Gastroesophageal sphincter (tissue), 4 donors: ENCODE measurements at regions not wholly inside any gene's neighbourhood (a gene's known extent, or its start where the extent isn't known, plus 50 kb on each side); places are given as distances from the start of the nearest gene placed in this dataset.

Source experiments
- ATAC-seq: fragments of 150-250 bp; one replicate; pipeline ENCODE4 v1.9.1; 2016; ENCODE audit warnings: mild to moderate bottlenecking, moderate library complexity
- H3K27ac ChIP-seq, 4 donors: fragments of 200-600 bp; sonication (generic) in 3 of 4; 1 replicate in 3 of 4; 2 replicates in 1 of 4; pipeline ENCODE4 v1.5.1; 2016 to 2019
- H3K27me3 ChIP-seq: fragments of 200-600 bp; sonication (generic); one replicate; pipeline ENCODE4 v1.5.1; 2019
- H3K36me3 ChIP-seq, 2 donors: fragments of 200-600 bp; sonication (generic); one replicate each; pipeline ENCODE4 v1.5.1; 2019; ENCODE audit warnings: control low read depth in 1 of 2
- H3K4me1 ChIP-seq, 3 donors: fragments of 200-600 bp; sonication (generic); 1 replicate in 2 of 3; 2 replicates in 1 of 3; pipeline ENCODE4 v1.5.1; 2016 to 2019; ENCODE audit warnings: control low read depth in 2 of 3
- H3K4me3 ChIP-seq, 2 donors: fragments of 200-600 bp; sonication (generic); one replicate each; pipeline ENCODE4 v1.5.1; 2019; ENCODE audit warnings: mild to moderate bottlenecking in 1 of 2, moderate library complexity in 1 of 2
- H3K9me3 ChIP-seq, 3 donors: fragments of 200-600 bp; sonication (generic); one replicate each; pipeline ENCODE4 v1.5.1; 2017 to 2019; ENCODE audit warnings: control low read depth in 2 of 3
- EP300 ChIP-seq: sonication (generic); formaldehyde crosslinking; IDR thresholded peaks from one replicate; pipeline ENCODE4 v1.6.1; 2017; ENCODE audit warnings: antibody characterized with exemption, mild to moderate bottlenecking
- POLR2A ChIP-seq, 2 donors: fragments of 450-650 bp; IDR thresholded peaks; one replicate each; pipeline ENCODE4 v1.6.1; 2017; ENCODE audit warnings: antibody characterized with exemption in 2 of 2, mild to moderate bottlenecking in 2 of 2, moderate library complexity in 1 of 2
- POLR2AphosphoS5 ChIP-seq: sonication (generic); formaldehyde crosslinking; IDR thresholded peaks from one replicate; pipeline ENCODE4 v1.6.1; 2017; ENCODE audit warnings: antibody characterized with exemption
- WGBS, 2 donors: methylation state at CpG; one replicate each; pipeline ENCODE4 v1.1.5; 2018; ENCODE audit warnings: low coverage in 1 of 2; 5-methylcytosine and 5-hydroxymethylcytosine counted together
- TF ChIP-seq, protein P1 (sequence below), 4 experiments: fragments of 200-600 bp in 2 of 4; fragments of 450-650 bp in 2 of 4; sonication (generic) in 1 of 4; IDR thresholded peaks; one replicate each; pipeline ENCODE4 v1.5.1; 2017 to 2019; ENCODE audit warnings: antibody characterized with exemption in 4 of 4, mild to moderate bottlenecking in 2 of 4, moderate library complexity in 2 of 4

DNA sequence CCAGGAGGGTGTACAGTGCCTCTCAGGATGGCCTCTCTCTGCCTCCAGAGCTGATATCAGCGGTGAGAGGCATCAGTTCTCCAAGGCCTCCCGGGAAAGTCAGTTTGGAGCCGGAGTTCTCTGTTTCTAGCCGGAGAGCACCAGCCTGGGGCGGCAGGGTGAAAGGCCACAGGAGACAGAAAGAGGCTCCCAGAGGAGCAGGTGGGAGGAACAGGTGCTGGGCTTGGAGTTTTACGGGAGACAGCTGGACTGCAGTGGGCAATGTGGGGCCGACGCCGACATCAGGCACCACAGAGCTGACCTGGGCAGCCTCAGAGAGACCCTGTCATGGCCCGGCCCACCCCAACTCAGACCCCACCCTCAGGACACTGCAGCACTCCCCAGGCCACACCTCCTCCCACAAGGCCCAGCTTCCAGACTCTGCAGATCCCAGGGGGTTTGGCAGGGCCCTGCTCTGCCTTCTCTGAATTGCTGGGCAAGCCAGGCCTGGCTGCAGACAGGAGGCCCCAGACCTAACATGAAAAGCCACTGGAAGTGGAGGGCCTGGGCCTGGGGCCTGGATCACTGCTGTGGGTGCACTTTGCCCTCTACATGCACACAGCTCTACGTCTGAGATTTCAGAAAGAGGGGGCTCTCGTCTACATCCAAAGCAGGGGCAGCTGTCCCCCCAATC lies 885.6 kb downstream of the BRD1 start:
- WGBS, 2 donors, result 70% methylated on average over 2 of the region's 12 CpGs; no CpG with 5 or more reads in 1 of the 2 donors
- TF ChIP-seq, protein P1, sequence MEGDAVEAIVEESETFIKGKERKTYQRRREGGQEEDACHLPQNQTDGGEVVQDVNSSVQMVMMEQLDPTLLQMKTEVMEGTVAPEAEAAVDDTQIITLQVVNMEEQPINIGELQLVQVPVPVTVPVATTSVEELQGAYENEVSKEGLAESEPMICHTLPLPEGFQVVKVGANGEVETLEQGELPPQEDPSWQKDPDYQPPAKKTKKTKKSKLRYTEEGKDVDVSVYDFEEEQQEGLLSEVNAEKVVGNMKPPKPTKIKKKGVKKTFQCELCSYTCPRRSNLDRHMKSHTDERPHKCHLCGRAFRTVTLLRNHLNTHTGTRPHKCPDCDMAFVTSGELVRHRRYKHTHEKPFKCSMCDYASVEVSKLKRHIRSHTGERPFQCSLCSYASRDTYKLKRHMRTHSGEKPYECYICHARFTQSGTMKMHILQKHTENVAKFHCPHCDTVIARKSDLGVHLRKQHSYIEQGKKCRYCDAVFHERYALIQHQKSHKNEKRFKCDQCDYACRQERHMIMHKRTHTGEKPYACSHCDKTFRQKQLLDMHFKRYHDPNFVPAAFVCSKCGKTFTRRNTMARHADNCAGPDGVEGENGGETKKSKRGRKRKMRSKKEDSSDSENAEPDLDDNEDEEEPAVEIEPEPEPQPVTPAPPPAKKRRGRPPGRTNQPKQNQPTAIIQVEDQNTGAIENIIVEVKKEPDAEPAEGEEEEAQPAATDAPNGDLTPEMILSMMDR (IDR thresholded peaks at IDR 0.05), result no peak
- TF ChIP-seq POLR2A (IDR thresholded peaks at IDR 0.05) (no peak), POLR2AphosphoS5 (no peak), EP300 (no peak)
- no peak for ATAC-seq
- no peak overlapping the region for H3K4me3 ChIP-seq
- H3K36me3 ChIP-seq, result no peaks in the 10 kb centered on the region
- no peak overlapping the region for H3K27ac ChIP-seq
- no peaks in the 10 kb centered on the region for H3K4me1 ChIP-seq
- H3K9me3 ChIP-seq, result peaks cover 0 to 10% (median 0%) of the 10 kb centered on the region in 3 donors
- H3K27me3 ChIP-seq, result peaks cover 41% of the 10 kb centered on the region

DNA sequence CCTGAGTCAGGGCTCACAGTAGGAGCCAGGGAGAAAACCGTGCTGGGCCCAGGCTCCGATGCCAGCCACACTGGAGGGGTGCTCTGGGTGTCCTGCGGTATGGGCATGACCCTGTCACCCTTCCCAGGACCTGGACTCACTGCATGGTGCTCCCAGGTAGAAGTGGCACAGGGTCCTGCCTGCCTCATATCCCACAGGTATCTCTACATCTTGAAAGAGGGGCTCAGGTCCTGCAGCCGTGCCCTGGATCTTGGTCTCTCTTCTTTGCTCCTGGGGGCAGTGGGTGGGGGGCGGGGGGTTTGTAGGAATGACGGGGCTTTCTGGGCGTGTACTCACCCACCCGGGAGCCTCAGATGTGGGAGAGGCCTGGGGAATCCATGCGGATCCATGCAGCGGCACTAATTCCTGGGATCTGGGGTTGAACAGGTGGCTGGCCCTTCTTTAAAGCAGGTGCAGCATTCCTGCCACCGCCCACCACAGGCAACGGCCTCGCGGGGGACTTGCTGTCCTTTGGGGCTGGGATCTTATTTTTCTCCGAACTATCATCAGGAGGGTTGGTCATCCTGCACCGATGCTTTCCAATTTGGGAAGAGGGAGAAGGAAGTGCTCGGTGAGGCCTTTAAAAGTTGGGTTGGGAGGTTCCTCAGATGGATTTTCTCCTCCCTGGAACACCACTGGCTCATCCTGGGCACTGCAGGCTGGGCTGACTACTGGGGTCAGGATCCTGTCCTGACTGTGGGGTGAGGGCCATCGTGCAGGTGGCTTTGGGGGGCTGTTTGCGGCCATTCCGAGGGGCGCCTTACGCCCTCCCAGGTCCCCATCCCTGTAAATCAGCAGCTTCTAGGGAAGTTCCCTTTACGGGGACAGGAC lies 886.4 kb downstream of the BRD1 start:
- Histone ChIP-seq H3K4me3 (no peak overlapping the region), H3K4me1 (no peaks in the 10 kb centered on the region), H3K27me3 (peaks cover 44% of the 10 kb centered on the region), H3K9me3 (peaks cover 0 to 18% (median 0%) of the 10 kb centered on the region in 3 donors), H3K36me3 (no peaks in the 10 kb centered on the region), H3K27ac (no peak overlapping the region)
- ATAC-seq, result no peak
- no peak for TF ChIP-seq POLR2A (IDR thresholded peaks at IDR 0.05)
- no peak for TF ChIP-seq EP300
- TF ChIP-seq, protein P1 (IDR thresholded peaks at IDR 0.05), result no peak
- no peak for TF ChIP-seq POLR2AphosphoS5
- WGBS, 2 donors, result no CpG with 5 or more reads among the region's 23 CpGs

GRCh38 chr22:48940266-48941032 lies 887.2 kb downstream of the BRD1 start:
- ATAC-seq, result no peak
- no peak overlapping the region for H3K27ac ChIP-seq
- H3K27me3 ChIP-seq, result peaks cover 40% of the 10 kb centered on the region
- H3K9me3 ChIP-seq, result peaks cover 0 to 22% (median 0%) of the 10 kb centered on the region in 3 donors
- H3K4me1 ChIP-seq, result no peaks in the 10 kb centered on the region
- no peak overlapping the region for H3K4me3 ChIP-seq
- no peak for TF ChIP-seq POLR2A (IDR thresholded peaks at IDR 0.05)
- TF ChIP-seq EP300, result no peak
- no peak for TF ChIP-seq POLR2AphosphoS5
- H3K36me3 ChIP-seq, result no peaks in the 10 kb centered on the region
- WGBS, 2 donors, result 71 to 73% methylated on average over 3 to 8 of the region's 20 CpGs

DNA sequence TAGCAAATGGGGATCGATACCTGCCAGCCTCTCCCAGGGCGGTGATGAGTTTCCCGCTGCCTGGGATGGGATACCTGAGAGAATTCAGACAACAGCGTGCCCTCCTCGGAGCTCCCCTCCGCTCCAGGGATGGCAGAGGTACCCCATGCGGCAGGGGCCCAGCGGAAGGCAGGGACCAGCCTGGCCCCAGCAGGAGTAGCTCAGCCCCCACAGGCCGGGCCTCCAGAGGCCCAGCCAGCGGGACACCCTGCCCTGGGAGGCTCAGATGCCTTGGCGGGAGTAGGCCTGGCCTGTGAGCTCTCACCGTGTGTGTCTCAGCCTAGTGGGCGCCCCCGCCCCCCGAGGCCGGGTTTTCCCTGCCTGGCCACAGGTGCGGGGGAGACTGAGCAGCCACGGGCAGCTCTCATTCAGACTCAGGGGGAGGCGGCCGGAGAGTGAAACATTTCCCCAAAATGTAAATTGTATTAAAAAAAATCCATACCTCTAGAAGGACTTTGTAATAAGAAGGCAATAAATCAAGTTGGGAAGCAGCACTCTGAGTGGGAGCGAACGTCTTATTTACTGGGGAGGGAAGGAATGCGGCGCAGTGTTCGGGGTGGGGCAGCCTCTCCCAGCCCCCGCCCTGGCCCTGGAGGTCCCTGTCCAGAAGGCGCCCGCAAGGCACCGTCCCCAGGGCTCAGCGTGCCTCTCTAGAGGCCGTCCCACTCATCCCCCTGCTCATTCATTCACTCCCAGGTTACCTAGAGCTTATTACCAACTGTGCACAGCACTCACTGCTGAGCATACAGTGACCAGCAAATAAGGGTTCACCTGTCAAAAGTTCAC lies 888.0 kb downstream of the BRD1 start:
- Histone ChIP-seq H3K36me3 (no peaks in the 10 kb centered on the region), H3K4me1 (no peaks in the 10 kb centered on the region), H3K27ac (no peak overlapping the region), H3K9me3 (peaks cover 0 to 20% (median 0%) of the 10 kb centered on the region in 3 donors), H3K4me3 (no peak overlapping the region), H3K27me3 (peaks cover 32% of the 10 kb centered on the region)
- ATAC-seq, result no peak
- 60 to 68% methylated on average over 1 to 8 of the region's 31 CpGs for WGBS, 2 donors
- TF ChIP-seq POLR2AphosphoS5 (no peak), EP300 (no peak), POLR2A (IDR thresholded peaks at IDR 0.05) (no peak)
- TF ChIP-seq, protein P1 (IDR thresholded peaks at IDR 0.05), result no peak
